Bone marrow (tissue), 2 donors: ENCODE measurements at regions not wholly inside any gene's neighbourhood (a gene's known extent, or its start where the extent isn't known, plus 50 kb on each side); places are given as distances from the start of the nearest gene placed in this dataset.
"Not testable (repeated sequence)": the region's sequence is repeated elsewhere in the genome, so short reads cannot be mapped to it uniquely, and the experiment has no call there.

Experiments used
- DNase-seq, 2 donors: peaks; one replicate each; lab custom pipeline; 2025; lab: John Stamatoyannopoulos, UW

GRCh38 chr3:80334534-80334933 lies 566.7 kb upstream of the ROBO1 start:
- no peak for DNase-seq

- DNase-seq = no peak
These were observed 563.8 kb upstream of the ROBO1 start for GRCh38 chr3:80331494-80332170.

GRCh38 chr3:80314541-80314940 lies 546.7 kb upstream of the ROBO1 start:
- DNase-seq = not testable (repeated sequence)

GRCh38 chr3:80308637-80309036 lies 540.8 kb upstream of the ROBO1 start:
- DNase-seq = no peak

- DNase-seq = no peak
These were observed 540.0 kb upstream of the ROBO1 start for GRCh38 chr3:80307844-80308243.

- no peak for DNase-seq
These were observed 529.9 kb upstream of the ROBO1 start for GRCh38 chr3:80297720-80298119.

- DNase-seq = no peak
These were observed 517.6 kb upstream of the ROBO1 start for GRCh38 chr3:80285388-80285787.

- DNase-seq = no peak
These were observed 516.0 kb upstream of the ROBO1 start for GRCh38 chr3:80283783-80284182.

- DNase-seq = no peak
These were observed 510.3 kb upstream of the ROBO1 start for GRCh38 chr3:80278056-80278455.

GRCh38 chr3:80275120-80275519 lies 507.3 kb upstream of the ROBO1 start:
- DNase-seq = no peak

GRCh38 chr3:80263260-80263659 lies 495.5 kb upstream of the ROBO1 start:
- no peak for DNase-seq

GRCh38 chr3:80261082-80261481 lies 493.3 kb upstream of the ROBO1 start:
- DNase-seq = no peak

- DNase-seq = no peak
These were observed 491.9 kb upstream of the ROBO1 start for GRCh38 chr3:80259736-80260135.

- DNase-seq = no peak
These were observed 484.3 kb upstream of the ROBO1 start for GRCh38 chr3:80252113-80252512.

GRCh38 chr3:80247766-80248165 lies 480.0 kb upstream of the ROBO1 start:
- no peak for DNase-seq

- DNase-seq = no peak
These were observed 476.6 kb upstream of the ROBO1 start for GRCh38 chr3:80244390-80244789.

- no peak for DNase-seq
These were observed 474.0 kb upstream of the ROBO1 start for GRCh38 chr3:80241791-80242190.

GRCh38 chr3:80239301-80239700 lies 471.5 kb upstream of the ROBO1 start:
- DNase-seq = no peak

GRCh38 chr3:80238606-80239005 lies 470.8 kb upstream of the ROBO1 start:
- no peak for DNase-seq

- DNase-seq = no peak
These were observed 470.4 kb upstream of the ROBO1 start for GRCh38 chr3:80238152-80238551.

GRCh38 chr3:80234706-80235105 lies 466.9 kb upstream of the ROBO1 start:
- DNase-seq = no peak

- DNase-seq = no peak
These were observed 465.8 kb upstream of the ROBO1 start for GRCh38 chr3:80233576-80233975.

- no peak for DNase-seq
These were observed 465.0 kb upstream of the ROBO1 start for GRCh38 chr3:80232760-80233159.

GRCh38 chr3:80230962-80231361 lies 463.2 kb upstream of the ROBO1 start:
- DNase-seq = no peak

- DNase-seq = no peak
These were observed 459.4 kb upstream of the ROBO1 start for GRCh38 chr3:80227216-80227615.
